H9 (cell line): ENCODE measurements at regions not wholly inside any gene's neighbourhood (a gene's known extent, or its start where the extent isn't known, plus 50 kb on each side); places are given as distances from the start of the nearest gene placed in this dataset.

Experiments used
- DNase-seq: peaks from one replicate; pipeline ENCODE4 v3.0.0-alpha.2; 2017
- H2AFZ ChIP-seq: one replicate; pipeline ENCODE4 v1.6.1; 2013; ENCODE audit warnings: mild to moderate bottlenecking, low read length, control low read depth, moderate library complexity
- H2AK5ac ChIP-seq: 2 replicates; pipeline ENCODE4 v1.6.1; 2013; ENCODE audit warnings: low read length, control low read depth, mixed read lengths; ENCODE audit not compliant: insufficient read length
- H2BK120ac ChIP-seq: one replicate; pipeline ENCODE4 v1.6.1; 2013; ENCODE audit warnings: low read depth, mild to moderate bottlenecking, low read length, control low read depth, inconsistent platforms; ENCODE audit not compliant: poor library complexity, severe bottlenecking
- H2BK12ac ChIP-seq: 2 replicates; pipeline ENCODE4 v1.6.1; 2013; ENCODE audit warnings: low read length, control low read depth, mixed read lengths, low read depth; ENCODE audit not compliant: insufficient read length
- H2BK15ac ChIP-seq: 2 replicates; pipeline ENCODE4 v1.6.1; 2013; ENCODE audit warnings: low read depth, low read length, control low read depth
- H2BK20ac ChIP-seq: one replicate; pipeline ENCODE4 v1.6.1; 2013; ENCODE audit warnings: low read depth, mild to moderate bottlenecking, low read length, control low read depth, inconsistent platforms; ENCODE audit not compliant: poor library complexity, severe bottlenecking
- H2BK5ac ChIP-seq: 2 replicates; pipeline ENCODE4 v1.6.1; 2013; ENCODE audit warnings: low read length, control low read depth, mixed read lengths; ENCODE audit not compliant: insufficient read length
- H3K14ac ChIP-seq: 2 replicates; pipeline ENCODE4 v1.6.1; 2013; ENCODE audit warnings: low read length, control low read depth; ENCODE audit not compliant: insufficient read depth
- H3K18ac ChIP-seq: 2 replicates; pipeline ENCODE4 v1.6.1; 2013; ENCODE audit warnings: low read depth, mild to moderate bottlenecking, mixed read lengths, low read length, control low read depth; ENCODE audit not compliant: insufficient read length
- H3K23ac ChIP-seq: 2 replicates; pipeline ENCODE4 v1.6.1; 2013; ENCODE audit warnings: low read length, control low read depth, mixed read lengths, low read depth; ENCODE audit not compliant: insufficient read length
- H3K23me2 ChIP-seq: 2 replicates; pipeline ENCODE4 v1.6.1; 2013; ENCODE audit warnings: low read depth, mild to moderate bottlenecking, mixed read lengths, low read length, control low read depth; ENCODE audit not compliant: insufficient read length, poor library complexity, severe bottlenecking
- H3K27ac ChIP-seq: 2 replicates; pipeline ENCODE4 v1.5.1; 2013; ENCODE audit warnings: low read length, control low read depth, mixed read lengths, low read depth; ENCODE audit not compliant: insufficient read length
- H3K27me3 ChIP-seq: 2 replicates; pipeline ENCODE4 v1.6.1; 2013; ENCODE audit warnings: low read length, control low read depth, inconsistent platforms; ENCODE audit not compliant: insufficient read depth
- H3K4ac ChIP-seq: 2 replicates; pipeline ENCODE4 v1.6.1; 2013; ENCODE audit warnings: low read depth, mild to moderate bottlenecking, control low read depth, inconsistent platforms, low read length, moderate library complexity
- H3K4me1 ChIP-seq: 2 replicates; pipeline ENCODE4 v1.6.1; 2013; ENCODE audit warnings: low read length, control low read depth, inconsistent platforms; ENCODE audit not compliant: insufficient read depth
- H3K4me2 ChIP-seq: 2 replicates; pipeline ENCODE4 v1.6.1; 2013; ENCODE audit warnings: low read length, control low read depth, mixed read lengths; ENCODE audit not compliant: insufficient read length, insufficient read depth
- H3K56ac ChIP-seq: 2 replicates; pipeline ENCODE4 v1.6.1; 2013; ENCODE audit warnings: low read depth, mild to moderate bottlenecking, mixed read lengths, low read length, control low read depth; ENCODE audit not compliant: insufficient read length
- H3K79me1 ChIP-seq: 2 replicates; pipeline ENCODE4 v1.6.1; 2013; ENCODE audit warnings: low read depth, mild to moderate bottlenecking, moderate library complexity, low read length, control low read depth, inconsistent platforms; ENCODE audit not compliant: insufficient read depth, poor library complexity, severe bottlenecking
- H3K79me2 ChIP-seq: 2 replicates; pipeline ENCODE4 v1.6.1; 2013; ENCODE audit warnings: low read length, control low read depth, inconsistent platforms; ENCODE audit not compliant: insufficient read depth
- H3K9ac ChIP-seq: 2 replicates; pipeline ENCODE4 v1.6.1; 2013; ENCODE audit warnings: low read length, control low read depth, mixed read lengths; ENCODE audit not compliant: insufficient read length; ENCODE audit errors: extremely low read depth
- H3K9me3 ChIP-seq: one replicate; pipeline ENCODE4 v1.6.1; 2013; ENCODE audit warnings: low read depth, low read length, inconsistent platforms; ENCODE audit not compliant: control insufficient read depth
- H3T11ph ChIP-seq: one replicate; pipeline ENCODE4 v1.6.1; 2013; ENCODE audit warnings: mild to moderate bottlenecking, low read length, control low read depth, inconsistent platforms
- H4K20me1 ChIP-seq: one replicate; pipeline ENCODE4 v1.6.1; 2013; ENCODE audit not compliant: control insufficient read depth, insufficient read length, insufficient read depth
- H4K5ac ChIP-seq: 2 replicates; pipeline ENCODE4 v1.6.1; 2013; ENCODE audit warnings: low read depth, mild to moderate bottlenecking, mixed read lengths, low read length, control low read depth; ENCODE audit not compliant: insufficient read length
- H4K8ac ChIP-seq: replicated peaks from 2 replicates; pipeline ENCODE4 v1.6.1; 2013; ENCODE audit warnings: low read length, control low read depth, mixed read lengths, low read depth; ENCODE audit not compliant: insufficient read length
- H4K91ac ChIP-seq: 2 replicates; pipeline ENCODE4 v1.6.1; 2013; ENCODE audit warnings: low read depth, mild to moderate bottlenecking, moderate library complexity, mixed read lengths, low read length, control low read depth; ENCODE audit not compliant: insufficient read length
- H3K27ac Mint-ChIP-seq, 3 experiments: 2 replicates in 2 of 3; 3 replicates in 1 of 3; pipeline ENCODE4 v1.8.0; 2020 to 2021; ENCODE audit warnings: mixed read lengths in 3 of 3, mild to moderate bottlenecking in 1 of 3, moderate library complexity in 1 of 3
- H3K27me3 Mint-ChIP-seq: 2 replicates; pipeline ENCODE4 v1.8.0; 2021; ENCODE audit warnings: low read depth, mild to moderate bottlenecking, moderate library complexity, mixed read lengths
- H3K36me3 Mint-ChIP-seq, 3 experiments: 2 replicates in 2 of 3; 3 replicates in 1 of 3; pipeline ENCODE4 v1.8.0; 2020 to 2021; ENCODE audit warnings: low read depth in 3 of 3, mixed read lengths in 3 of 3; ENCODE audit not compliant: insufficient read depth in 1 of 3
- H3K4me1 Mint-ChIP-seq, 2 experiments: 2 replicates each; pipeline ENCODE4 v1.8.0; 2020; ENCODE audit warnings: mixed read lengths in 2 of 2
- H3K4me3 Mint-ChIP-seq, 2 experiments: 2 replicates in 1 of 2; 3 replicates in 1 of 2; pipeline ENCODE4 v1.8.0; 2020 to 2021; ENCODE audit warnings: mild to moderate bottlenecking in 2 of 2, mixed read lengths in 2 of 2, moderate library complexity in 1 of 2
- H3K9me3 Mint-ChIP-seq, 2 experiments: 2 replicates in 1 of 2; 3 replicates in 1 of 2; pipeline ENCODE4 v1.8.0; 2020; ENCODE audit warnings: mild to moderate bottlenecking in 2 of 2, mixed read lengths in 2 of 2, moderate library complexity in 1 of 2
- WGBS: extraction: QIAGEN DNeasy Blood & Tissue Kit; methylation state at CpG from one replicate; pipeline ENCODE4 v1.1.7; 2013; ENCODE audit warnings: missing lambda C conversion rate, low lambda C conversion rate, mixed read lengths; ENCODE audit not compliant: insufficient read length; ENCODE audit errors: extremely low coverage; 5-methylcytosine and 5-hydroxymethylcytosine counted together
- TF ChIP-seq, protein P1 (sequence below): fragments of 200-600 bp; sonication (generic); conservative IDR thresholded peaks from 3 replicates; pipeline ENCODE4 v1.8.0; 2021; ENCODE audit warnings: antibody characterized with exemption, mild to moderate bottlenecking

DNA sequence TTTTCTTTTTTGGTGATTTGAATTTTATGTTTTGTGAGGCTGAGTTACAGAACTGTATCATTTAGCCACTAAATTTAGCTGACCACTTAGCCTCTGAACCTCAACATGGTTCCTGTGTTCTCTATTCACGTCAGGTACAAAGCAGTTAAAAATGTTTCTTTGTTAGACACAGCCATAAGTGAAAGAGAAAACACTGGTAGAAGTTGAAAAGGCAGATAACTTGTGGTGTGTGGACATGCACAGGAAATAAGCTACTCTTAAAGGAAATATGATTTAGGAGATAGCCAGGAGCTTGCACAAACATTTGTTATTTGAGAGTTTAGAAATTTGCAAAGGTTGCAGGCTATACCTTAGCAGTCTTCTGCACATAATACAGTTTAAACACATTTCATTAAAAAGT is 171.0 kb upstream of the RPS6KA3 start:
- Mint-ChIP-seq H3K27ac (no peak overlapping the region), H3K27me3 (peaks cover 3% of the 10 kb centered on the region), H3K9me3 (peaks cover 53 to 61% of the 10 kb centered on the region in 2 experiments), H3K4me1 (no peaks in the 10 kb centered on the region), H3K36me3 (no peaks in the 10 kb centered on the region), H3K4me3 (no peak overlapping the region)
- no peak overlapping the region for H4K5ac ChIP-seq
- no peaks in the 10 kb centered on the region for H3K23me2 ChIP-seq
- no peak overlapping the region for H3K27ac ChIP-seq
- H3K79me2 ChIP-seq: no peaks in the 10 kb centered on the region
- H2AFZ ChIP-seq: no peak overlapping the region
- no peak overlapping the region for H3K9ac ChIP-seq
- no peak overlapping the region for H3K14ac ChIP-seq
- H4K20me1 ChIP-seq: no peaks in the 10 kb centered on the region
- H2BK120ac ChIP-seq: no peak overlapping the region
- no peak overlapping the region for H3K23ac ChIP-seq
- H3K79me1 ChIP-seq: no peaks in the 10 kb centered on the region
- DNase-seq: no peak
- no peak overlapping the region for H2BK20ac ChIP-seq
- no peak overlapping the region for H3K56ac ChIP-seq
- peaks cover 58% of the 10 kb centered on the region for H3K9me3 ChIP-seq
- H3K27me3 ChIP-seq: no peaks in the 10 kb centered on the region
- H3K4me1 ChIP-seq: no peaks in the 10 kb centered on the region
- no peak overlapping the region for H2BK15ac ChIP-seq
- WGBS: no CpG with 5 or more reads among the region's 1 CpG
- H2BK5ac ChIP-seq: no peak overlapping the region
- no peak overlapping the region for H4K8ac ChIP-seq
- no peak overlapping the region for H4K91ac ChIP-seq
- H2BK12ac ChIP-seq: no peak overlapping the region
- H3K4me2 ChIP-seq: no peak overlapping the region
- no peak overlapping the region for H3T11ph ChIP-seq
- H2AK5ac ChIP-seq: no peak overlapping the region
- H3K4ac ChIP-seq: no peak overlapping the region
- TF ChIP-seq, protein P1, sequence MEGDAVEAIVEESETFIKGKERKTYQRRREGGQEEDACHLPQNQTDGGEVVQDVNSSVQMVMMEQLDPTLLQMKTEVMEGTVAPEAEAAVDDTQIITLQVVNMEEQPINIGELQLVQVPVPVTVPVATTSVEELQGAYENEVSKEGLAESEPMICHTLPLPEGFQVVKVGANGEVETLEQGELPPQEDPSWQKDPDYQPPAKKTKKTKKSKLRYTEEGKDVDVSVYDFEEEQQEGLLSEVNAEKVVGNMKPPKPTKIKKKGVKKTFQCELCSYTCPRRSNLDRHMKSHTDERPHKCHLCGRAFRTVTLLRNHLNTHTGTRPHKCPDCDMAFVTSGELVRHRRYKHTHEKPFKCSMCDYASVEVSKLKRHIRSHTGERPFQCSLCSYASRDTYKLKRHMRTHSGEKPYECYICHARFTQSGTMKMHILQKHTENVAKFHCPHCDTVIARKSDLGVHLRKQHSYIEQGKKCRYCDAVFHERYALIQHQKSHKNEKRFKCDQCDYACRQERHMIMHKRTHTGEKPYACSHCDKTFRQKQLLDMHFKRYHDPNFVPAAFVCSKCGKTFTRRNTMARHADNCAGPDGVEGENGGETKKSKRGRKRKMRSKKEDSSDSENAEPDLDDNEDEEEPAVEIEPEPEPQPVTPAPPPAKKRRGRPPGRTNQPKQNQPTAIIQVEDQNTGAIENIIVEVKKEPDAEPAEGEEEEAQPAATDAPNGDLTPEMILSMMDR: no peak
- H3K18ac ChIP-seq: no peak overlapping the region
